GM18873 (cell line): ENCODE measurements at regions not wholly inside any gene's neighbourhood (a gene's known extent, or its start where the extent isn't known, plus 50 kb on each side); places are given as distances from the start of the nearest gene placed in this dataset.
"Not testable (repeated sequence)": the region's sequence is repeated elsewhere in the genome, so short reads cannot be mapped to it uniquely, and the experiment has no call there.

Experiments
- ATAC-seq: cut with Tn5 transposase; IDR thresholded peaks from one replicate; pipeline ENCODE4 v1.9.1; 2021; ENCODE audit warnings: mild to moderate bottlenecking, moderate library complexity, moderate number of reproducible peaks; ENCODE audit not compliant: unreplicated experiment, low FRiP score

DNA sequence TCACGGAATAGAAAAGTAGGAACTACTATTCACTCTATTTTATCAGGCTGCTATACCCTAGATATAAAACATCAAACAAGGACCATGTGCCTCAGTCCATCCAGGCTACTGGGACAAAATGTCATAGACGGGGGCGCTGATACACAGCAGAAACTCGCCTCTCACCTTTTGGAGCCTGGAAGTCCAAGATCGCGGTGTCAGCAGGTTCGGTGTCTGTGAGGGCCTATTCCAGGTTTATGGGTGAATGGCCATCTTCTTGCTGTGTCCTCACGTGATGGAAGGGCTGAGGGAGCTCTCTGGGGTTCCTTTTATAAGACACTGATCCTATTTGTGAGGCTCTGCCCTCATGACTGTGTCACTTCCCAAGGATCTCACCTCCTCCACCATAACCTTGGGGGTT is 89.5 kb downstream of the DLL1 start:
- no peak for ATAC-seq

DNA sequence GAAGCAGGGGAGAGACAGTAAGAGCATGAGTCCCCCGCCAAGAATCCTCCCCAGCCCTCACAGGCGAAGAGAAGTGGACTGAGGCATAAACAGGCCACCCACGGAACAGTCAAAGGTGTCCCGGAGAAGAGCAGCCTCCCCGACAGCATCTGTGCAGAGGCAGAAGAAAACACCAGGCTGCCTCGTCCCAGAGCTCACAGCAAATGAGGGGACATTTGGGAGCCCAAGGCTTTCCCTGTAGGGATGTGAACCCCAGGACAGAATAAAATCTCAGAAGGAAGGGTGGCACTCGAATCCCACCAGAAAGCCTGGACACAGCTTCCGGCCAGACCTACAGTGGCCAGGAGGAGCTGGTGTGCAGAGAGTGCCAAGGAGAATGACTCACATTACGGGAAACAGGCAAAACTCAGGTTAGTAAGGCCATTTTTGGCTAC is 90.4 kb downstream of the DLL1 start:
- no peak for ATAC-seq

DNA sequence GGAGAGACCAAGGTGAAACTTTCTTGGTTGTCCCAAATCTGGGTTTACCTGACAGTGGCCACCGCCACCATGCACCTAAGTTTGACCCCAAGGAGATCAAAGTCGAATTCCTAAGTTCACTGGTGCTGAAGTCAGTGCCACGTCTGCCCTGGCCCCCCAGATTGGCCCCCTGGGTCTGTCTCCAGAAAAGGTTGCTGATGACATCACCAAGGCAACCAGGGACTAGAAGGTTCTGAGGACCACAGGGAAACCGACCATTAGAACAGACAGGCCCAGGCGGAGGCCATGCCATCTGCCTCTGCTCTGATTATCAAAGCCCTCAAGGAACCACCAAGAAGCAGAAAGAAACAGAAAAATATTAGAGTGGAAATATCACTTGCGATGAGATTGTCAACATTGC is 91.2 kb downstream of the DLL1 start:
- no peak for ATAC-seq

DNA sequence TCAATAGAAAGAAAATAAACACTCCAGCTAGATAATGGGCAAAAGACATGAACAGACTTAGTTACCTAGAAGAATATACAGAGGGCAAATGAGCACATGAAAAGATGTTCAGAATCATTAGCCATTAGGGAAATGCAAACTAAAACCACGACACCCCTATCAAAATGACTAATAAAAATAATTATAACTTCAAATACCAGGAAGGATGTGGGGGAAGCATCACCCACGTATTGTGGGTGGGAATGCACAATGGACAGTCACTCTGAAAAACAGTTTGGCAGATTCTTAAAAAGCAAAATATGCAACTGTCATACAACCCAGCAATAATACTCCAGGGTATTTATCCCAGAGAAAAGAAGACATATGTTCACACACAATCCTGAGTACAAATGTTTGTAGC is 92.6 kb downstream of the DLL1 start:
- ATAC-seq = no peak

DNA sequence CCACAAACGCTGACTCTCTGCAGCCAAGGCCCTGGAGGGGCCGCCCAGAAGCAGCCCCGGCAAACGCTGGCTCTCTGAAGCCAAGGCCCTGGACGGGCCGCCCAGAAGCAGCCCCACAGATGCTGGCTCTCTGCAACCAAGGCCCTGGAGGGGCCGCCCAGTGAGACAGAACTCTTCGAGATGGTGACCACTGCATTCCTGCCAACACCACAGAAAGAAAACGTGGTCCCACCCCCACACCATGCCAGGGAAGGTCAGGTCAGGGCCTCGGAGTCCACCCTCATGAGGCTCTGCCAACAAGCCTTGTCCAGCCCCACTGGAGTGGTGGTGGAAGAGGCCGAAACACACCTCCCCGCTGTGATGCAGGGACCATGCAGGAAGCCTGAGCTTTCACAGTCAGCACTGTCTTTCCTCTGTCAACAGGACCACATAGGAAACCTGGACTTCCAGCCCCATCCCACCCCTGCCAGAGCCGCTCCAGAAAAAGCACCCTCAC is 97.5 kb downstream of the DLL1 start:
- no peak for ATAC-seq

DNA sequence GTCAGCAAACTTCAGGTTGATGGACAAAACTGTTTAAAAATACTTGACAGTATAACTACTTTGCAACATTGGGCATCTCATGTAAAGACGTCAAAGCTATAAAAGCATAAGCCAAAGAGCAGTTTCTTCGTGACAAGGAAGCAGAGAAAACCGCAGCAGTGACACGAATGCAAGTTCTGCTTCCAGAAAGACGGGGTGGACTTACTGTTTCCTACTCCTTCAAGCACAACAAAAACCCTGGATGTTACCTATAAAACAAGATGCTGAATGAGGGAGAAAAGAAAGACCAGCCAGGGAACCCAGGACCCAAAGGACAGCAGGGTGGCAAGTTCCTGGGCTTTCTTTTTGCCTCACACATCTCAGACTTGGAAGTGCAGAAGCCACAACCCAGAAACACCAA is 98.0 kb downstream of the DLL1 start:
- no peak for ATAC-seq

DNA sequence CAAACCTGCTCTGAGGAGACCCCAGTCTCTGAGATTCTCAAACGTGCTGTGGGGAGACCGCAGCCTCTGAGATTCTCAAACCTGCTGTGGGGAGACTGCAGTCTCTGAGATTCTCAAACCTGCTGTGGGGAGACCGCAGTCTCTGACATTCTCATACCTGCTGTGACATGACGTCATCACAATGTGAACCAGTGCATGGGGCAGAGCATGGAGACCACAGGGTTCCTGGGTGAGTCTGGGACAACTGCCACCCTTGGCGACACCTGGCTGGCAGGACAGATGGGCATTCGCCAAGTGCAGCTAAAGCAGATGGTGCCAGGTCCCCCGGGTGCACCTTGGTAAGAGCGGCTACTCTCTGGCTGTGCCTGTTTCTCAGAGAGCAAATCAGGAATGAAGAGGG is 98.8 kb downstream of the DLL1 start:
- not testable (repeated sequence) for ATAC-seq

DNA sequence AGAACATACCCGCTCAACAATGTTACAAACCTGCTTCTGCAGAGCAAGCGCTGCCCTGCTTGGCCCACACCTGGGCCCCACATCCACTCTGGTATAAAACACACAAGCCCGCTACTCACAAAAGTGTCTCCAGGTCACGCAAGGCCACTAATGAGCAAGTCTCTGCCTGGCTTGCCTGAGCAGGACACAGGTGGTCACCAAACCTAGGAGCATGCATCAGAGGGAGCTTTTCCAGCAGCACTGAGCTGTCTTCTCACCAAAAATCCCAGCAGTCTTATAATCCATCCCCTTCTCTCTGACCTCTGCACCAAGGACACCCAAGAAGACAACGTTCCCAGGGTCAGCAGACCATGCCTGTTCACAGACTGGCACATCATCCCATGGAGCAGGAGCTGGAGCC is 100.8 kb downstream of the DLL1 start:
- ATAC-seq = no peak

DNA sequence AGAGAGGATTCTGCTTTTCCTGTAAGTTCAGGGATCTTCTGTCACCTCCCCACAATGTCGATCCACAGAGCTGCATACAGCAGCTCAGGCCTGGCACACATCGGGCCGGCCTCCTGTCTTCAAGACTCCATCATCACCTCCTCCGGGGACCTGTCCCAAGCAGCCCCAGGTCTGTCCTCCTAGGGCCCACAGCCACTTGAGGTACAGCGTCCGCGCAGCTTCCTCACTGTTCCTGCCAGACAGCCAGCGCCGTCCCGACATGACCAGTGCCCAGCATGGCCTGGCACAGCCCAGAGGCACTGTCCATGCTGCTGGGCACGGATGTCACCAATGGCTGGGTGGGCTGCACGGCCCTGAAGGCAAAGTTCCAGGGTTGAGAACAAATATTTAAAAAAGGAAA is 101.6 kb downstream of the DLL1 start:
- no peak for ATAC-seq

DNA sequence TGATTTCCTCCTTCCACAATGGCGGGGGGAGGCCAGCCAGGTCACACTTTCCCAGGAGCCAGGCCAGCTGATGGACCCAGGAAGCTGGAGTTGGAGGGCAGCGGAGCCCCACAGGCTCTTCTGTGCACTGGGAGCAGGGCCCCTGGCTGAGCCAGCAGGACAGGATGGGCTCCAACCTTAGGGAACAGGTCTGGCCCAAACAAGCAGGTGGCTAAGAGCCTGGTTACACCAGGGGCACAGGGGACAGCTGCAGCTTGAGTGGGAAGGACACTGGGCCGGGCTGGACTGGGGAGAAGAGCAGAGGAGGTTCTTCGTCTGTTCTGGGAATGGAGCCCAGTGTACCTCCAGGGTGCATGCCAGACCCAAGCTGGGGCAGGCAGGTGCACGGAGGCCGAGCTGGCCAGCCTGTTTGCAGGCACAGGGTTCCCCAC is 102.3 kb downstream of the DLL1 start:
- no peak for ATAC-seq

DNA sequence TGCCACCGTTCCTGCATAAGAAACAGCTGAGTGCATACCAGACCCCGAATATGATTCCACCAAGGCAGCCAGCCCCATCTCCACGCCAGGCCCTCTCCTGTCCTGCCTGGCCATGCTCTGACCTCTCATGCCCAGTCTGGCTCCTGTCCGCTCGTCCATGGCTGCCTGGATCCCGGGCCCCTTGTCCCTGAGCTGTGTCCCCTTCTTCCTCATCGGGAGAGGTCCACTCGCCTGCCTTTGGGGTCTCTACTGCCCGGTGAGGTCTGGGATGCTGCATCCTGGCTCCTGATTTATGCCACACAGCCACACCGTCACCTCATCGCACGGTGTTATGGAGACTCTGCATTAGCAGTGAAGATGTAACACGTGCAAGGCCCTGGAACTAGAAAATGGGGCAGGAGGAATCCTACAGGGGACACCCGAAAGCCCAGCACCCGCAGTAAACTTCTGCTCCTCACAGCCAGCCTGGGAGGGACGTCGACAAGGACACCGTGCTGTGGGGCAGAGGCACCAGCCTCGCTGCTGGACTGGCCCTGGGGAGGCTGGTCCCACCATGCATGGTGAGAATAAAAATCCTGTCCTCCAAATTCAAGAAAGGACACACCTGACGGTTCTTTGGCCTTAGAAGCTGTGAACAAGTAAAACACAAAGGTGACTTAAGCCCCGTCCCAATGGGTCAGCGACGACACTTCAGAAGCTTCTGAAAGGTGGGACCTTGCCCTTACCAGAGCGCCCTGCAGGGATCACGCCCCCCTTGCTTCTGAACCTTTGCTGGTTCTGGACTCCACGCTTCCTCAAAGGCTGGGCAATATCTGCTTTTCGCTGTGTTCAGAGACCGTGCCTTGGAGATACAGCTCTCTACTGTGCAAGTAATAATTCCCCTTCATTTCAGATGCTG is 103.0 kb downstream of the DLL1 start:
- no peak for ATAC-seq

DNA sequence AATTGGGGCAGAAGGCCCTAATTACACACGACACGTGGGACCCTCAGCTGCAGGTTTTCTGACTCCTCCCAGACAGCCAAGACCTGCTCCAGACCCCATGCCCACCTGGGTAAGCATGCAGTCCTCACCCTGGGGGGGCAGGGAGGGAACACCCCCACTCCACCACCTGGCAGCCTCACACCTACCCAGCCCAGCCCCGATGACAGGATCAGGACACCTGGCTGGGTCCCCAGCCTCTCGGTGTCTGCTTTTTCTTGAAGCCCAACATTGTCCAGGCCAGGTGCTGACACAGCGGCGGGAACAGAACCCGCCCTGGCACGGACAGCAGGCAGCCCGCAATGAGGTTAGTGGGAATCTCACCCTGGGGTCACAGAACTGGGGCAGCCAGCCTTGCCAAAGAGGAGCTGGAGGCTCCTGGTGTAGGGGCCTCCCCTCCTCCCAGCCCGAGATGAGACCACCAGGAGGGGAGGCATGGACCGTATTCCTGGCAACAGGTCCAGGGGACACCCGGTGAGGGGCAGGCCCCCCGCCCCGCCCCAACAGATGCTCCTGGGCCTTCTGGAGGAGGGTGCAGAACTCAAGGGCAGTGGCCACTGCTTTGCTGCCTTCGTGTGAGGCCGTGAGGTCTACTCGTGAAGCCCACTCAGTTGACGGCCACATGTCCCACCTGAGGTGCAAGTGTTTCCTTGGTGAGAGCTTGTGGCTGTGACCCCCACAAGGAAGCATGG is 103.8 kb downstream of the DLL1 start:
- ATAC-seq = no peak

DNA sequence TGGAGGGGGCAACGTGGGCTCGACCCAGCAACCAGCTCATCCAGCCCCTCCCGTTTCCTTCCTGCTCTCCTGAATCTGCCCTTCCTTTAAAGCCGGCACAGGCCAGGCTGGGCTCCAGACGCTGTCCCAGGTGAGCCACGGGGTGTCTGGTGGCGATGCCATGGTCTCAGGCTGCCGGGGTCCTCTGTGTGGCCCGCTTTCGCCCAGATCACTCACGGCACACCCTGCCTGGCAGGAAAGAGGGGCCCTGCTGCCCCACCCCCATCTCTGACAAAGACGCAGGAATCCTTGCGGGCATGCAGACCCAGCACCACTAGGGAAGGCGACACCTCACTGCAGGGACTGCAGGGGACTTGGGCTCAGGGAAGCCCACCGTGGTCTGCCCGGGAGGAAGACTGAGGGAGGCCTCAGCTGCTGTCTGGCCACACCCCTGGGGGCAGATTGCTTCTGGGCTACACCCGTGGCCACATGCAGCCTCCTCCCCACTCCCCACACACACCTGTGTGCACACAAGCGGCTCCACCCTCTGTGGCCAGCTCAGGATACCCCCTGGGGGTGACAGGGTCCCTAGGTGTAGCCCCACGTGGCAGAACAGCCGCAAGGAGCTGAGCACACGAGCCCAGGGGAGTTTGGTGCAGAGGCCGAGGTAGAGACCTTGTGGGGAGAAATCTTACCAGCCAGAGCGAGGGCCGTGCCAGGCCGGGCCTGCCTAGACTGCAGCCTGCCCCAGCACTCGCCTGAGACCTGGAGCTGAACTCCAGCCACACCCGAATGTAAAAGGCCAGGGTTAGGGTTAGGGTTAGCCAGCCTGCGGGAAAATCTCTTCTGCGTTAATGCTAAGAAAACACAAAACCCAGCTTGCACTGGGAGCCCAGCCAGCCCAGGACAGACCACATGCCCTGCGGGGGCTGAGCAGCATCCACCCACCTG is 104.6 kb downstream of the DLL1 start:
- ATAC-seq = no peak

DNA sequence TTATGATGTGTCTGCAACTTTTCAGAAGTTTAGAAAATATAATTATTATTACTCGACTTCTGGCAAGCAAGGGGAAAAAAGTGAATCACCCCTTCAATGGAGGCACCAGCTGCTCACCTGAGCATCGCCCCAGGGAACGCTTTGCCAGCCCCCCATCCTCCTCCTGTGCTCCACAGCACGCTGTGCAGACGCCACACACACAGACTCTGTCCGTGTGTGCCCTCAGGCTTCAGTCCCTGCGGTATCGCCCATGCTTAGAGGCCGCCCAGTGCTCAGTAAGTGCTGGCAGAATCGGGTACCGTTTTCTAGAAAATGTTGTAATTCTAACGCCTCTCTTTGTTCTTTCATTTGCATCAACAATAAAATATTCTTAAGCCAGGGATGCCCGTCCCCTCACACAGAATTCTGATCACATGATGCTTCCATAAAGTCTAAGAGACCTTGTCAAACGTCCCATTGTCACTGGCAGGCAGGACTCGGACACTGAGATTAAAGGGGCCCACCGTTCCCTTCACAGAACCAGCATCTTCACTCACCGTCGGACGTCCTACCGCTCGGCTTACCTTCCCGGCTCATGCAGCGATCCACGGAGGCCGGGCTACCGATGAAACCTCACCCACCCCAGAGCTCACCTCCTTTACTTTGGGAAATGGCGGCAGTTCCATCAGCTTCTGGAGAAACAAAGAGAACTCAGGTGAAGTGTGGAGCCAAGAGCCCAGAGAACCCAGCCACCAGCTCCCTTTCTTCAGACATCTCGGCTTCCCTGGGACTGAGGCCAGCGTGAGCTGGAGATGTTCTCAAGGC is 105.5 kb downstream of the DLL1 start:
- ATAC-seq = no peak

DNA sequence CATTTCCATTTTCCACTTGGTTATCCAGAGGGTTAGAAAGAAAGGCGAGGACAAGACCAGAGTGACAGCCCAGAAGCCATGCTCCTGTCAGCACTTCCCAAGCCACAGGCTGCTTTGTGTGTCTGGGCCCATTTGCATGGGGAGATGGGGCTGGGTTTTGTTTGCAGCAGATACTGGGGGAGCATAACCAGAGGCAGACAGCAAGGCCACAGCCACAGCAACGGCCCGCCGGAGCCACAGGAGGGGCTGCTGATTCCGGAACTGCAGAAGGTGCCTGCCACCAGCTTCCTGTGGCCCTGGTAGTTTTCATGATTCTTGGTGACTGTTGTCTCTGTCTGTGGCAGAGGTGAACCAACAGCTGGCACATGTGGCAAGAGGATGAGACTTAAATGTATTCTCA is 106.6 kb downstream of the DLL1 start:
- ATAC-seq = no peak

DNA sequence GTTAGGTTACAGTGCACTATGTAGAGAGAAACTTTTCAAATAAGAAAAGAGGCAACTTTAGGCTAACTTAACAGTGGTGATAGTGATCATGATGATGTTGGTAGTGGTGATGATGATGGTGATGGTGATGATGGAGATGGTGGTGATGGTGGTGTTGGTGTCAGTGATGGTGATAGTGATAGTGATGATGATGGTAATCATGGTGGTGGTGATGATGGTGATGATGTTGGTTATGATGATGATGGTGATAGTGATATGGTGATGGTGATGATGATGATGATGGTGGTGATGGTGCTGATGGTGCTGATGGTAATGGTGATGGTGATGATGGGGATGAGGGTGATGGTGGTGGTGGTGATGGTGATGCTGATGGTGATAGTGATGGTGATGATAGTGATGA is 107.4 kb downstream of the DLL1 start:
- no peak for ATAC-seq

DNA sequence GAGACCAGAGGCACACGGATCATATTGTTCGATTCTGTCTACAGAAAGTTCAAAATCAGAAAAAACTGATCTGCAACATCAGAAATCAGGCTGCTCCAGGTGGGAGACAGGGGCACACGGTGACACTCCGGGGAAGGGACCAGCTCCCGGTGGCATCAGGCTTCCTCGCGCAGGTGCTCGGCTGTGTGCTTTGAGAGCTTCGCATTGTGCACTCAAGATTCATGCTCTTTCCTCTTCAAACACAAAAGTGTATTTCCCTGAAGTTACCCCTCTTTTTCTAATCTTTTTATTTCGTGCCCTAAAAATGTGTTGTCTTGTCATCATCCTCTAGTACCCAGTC is 108.1 kb downstream of the DLL1 start:
- ATAC-seq = no peak

DNA sequence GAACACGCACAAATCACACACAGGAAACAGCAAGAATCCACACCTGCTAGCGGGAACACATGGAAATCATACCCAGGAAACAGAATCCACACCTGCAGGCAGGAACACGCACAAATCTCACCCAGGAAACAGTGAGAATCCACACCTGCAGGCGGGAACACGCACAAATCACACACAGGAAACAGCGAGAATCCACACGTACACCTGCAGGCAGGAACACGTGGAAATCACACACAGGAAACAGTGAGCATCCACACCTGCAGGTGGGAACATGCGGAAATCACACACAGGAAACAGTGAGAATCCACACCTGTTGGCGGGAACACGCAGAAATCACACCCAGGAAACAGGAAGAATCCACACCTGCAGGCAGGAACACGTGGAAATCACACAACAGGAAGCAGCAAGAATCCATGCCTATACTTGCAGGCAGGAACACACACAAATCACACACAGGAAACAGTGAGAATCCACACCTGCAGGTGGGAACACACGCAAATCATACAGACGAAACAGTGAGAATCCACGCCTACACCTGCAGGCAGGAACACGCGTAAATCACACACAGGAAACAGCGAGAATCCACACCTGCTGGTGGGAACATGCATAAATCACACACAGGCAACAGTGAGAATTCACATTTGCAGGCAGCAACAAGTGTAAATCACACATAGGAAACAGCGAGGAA is 108.6 kb downstream of the DLL1 start:
- no peak for ATAC-seq

DNA sequence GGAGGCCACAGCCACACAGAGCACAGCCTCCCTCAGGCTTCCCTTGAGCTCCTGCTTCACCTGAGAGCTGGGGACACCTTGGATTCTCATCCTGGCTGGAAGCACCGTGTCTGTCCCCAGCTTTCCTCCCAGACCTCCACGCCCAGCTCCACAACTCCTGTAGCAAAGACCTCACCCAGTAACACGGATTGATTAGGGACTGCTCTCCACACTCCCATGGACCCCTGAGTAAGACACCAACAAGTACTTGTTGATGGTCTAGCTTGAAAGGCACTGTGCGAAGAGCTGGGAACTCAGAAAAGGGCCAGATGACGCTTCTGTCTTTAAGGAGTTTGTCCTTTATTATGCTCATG is 109.6 kb downstream of the DLL1 start:
- ATAC-seq = no peak
